Epidermal melanocyte (primary cell): ENCODE measurements at regions not wholly inside any gene's neighbourhood (a gene's known extent, or its start where the extent isn't known, plus 50 kb on each side); places are given as distances from the start of the nearest gene placed in this dataset.

Source experiments
- DNase-seq: peaks from one replicate; pipeline ENCODE4 v3.0.0; 2011; ENCODE audit warnings: low spot score; ENCODE audit not compliant: insufficient read length

GRCh38 chr18:55790296-55790695 lies 202.3 kb upstream of the TCF4 start:
- DNase-seq, result no peak

- DNase-seq, result no peak
These were observed 199.6 kb upstream of the TCF4 start for GRCh38 chr18:55787536-55788073.

GRCh38 chr18:55786651-55787272 lies 198.8 kb upstream of the TCF4 start:
- no peak for DNase-seq

- DNase-seq, result no peak
These were observed 195.9 kb upstream of the TCF4 start for GRCh38 chr18:55783921-55784320.

DNA sequence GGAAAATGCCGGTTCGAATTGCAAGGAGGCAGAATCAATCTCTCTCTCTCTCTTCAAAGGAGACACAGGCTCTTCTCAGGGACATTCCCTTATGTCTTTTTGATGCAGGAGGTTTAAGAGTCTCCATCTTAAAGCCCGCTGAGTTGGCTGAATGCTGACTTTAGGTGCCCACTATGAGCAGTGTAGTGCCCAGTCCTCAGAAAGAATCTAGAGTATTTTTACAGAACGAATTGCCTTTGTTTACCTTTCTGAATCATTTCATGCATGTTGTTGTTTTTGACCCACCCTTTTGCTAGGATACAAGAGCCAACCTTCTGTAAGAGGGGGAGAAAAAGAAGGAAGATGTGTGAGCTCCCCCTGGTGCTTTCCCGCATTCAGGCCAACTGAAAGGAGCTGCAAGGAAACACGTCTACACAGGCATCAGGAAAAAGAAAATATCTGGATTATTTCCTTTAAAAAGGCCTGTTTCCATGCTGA lies 193.5 kb upstream of the TCF4 start:
- DNase-seq, result no peak

GRCh38 chr18:55780586-55781071 lies 192.6 kb upstream of the TCF4 start:
- no peak for DNase-seq

DNA sequence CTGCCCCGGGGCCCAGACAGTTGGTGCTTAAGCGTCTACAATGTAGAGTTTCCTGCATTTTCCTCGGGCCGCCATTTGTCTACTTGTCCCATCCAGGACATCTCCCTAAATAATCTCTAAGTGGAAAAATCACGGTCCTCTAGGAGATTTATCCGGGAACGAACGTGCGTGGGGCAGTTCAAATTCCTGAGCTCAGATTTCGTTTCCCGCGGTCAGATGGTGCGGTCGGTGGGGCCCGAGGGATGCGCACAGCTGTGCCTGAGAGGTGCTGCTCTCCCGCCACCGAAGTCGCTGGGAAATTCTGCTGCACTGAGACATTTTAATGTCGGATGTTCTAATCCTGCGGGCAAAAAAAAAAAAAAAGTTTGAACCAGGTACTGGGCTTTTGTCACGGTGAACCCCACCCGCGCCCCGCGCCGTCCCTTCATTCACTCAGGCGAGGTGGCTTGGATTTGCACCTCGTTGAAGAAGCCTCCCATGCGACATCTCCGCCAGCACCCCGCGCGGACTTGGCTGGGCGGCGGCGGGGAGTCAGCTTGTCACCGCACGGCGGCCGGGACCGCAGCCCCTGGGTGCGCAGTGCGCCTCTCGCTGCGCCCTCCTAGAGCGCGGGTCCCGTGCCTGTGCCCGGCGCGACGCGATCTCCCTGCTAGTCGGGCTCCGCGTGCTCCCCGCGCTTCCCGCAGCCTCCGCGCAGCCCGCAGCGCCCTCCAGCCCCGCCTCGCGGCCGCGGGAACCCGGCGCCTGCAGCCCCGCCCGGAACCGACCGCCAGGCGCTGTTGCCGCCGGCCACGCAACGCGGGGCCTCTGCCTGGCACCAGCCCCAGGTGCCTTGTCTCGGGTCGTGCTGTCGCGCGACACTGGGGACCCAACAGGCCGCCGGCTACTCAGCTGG lies 191.9 kb upstream of the TCF4 start:
- DNase-seq, result no peak

DNA sequence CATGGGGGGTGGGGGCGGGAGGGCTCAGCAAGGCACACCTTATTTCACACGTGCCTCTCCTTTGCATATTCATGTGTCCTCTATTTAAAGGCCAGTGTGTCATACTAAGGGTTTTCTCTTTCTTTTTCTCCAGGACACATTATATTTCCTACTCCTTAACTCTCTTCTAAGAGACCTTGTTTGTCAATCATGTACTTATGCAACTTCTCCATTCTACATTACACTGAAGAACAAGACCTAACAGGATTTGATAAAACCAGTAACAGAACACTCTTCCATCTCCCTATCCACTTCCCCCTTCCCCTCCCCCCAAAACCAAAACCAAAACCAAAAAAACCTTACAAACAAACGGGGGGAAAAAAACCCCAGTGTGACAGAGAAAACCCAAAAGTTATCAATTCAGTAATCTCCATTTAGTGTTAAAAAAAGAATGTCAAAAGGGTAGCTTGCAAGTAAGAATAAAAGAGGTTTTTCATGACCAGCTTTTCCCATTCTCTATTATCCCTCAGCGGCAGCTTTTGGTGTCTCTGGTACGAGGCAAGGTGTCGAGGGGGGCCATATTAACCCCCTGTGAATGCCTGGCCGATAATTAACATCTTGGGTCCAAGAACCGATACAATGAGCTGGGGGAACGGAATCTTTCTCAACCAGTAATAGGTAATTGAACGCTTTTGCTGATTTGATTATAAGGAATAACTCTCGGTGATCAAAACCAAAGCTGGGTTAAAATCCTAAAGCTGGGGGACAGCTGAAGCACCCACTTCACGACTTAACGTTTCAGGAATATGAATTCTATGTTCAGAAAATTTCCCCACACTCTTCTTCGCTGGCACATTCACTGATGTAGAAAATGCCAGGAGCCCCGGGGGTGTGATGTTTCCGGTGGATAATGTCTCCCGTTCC lies 191.0 kb upstream of the TCF4 start:
- no peak for DNase-seq

DNA sequence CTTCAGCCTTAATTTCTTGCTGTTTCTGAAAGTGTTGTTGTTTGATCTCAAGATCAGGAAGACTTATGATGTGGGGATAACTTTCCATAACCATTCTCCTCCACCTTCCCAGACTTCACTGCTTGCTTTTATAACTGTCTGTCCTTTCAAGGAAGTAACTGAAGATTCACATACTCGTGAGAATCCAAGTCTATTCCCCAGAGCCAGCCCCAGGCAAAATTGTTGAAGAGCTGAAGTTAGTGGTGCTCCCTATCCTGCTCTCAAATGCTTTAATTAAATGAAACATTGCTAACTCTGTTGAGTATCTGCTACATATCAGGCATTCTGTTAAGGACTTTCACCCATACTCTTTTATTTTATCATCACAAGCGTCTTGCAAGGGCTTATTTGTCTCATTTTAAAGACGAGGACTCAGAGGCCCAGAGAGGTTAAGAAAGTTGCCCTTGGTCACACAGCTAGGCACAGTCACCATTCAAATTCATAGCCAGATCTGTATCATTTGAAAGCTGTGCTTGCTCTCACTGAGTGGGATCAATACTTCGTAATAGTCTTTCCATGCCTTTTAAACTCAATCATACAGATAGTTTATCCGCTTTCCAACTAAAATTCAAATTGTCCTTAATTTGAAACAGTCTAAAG lies 189.8 kb upstream of the TCF4 start:
- no peak for DNase-seq

DNA sequence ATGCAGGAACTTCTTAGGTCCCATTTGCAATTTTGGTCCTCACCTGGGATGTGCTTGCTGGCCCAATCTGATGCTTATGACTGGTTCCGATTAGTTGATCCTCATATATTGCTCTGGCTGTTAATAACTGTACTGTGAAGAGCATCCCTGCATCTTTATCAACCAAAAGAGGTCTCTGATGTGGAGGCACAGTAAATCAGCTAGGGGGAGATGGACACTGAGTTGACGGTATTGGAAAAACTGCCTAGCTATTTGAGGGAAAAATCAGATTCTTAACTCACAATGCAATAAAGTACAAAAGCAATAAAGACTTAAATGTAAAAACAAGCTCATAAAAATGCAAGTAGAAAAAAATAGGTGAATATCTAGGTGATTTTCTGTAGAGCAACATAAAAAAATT lies 188.0 kb upstream of the TCF4 start:
- DNase-seq, result no peak

GRCh38 chr18:55774505-55774904 lies 186.5 kb upstream of the TCF4 start:
- DNase-seq, result no peak

- DNase-seq, result no peak
These were observed 180.3 kb upstream of the TCF4 start for GRCh38 chr18:55768255-55768654.

DNA sequence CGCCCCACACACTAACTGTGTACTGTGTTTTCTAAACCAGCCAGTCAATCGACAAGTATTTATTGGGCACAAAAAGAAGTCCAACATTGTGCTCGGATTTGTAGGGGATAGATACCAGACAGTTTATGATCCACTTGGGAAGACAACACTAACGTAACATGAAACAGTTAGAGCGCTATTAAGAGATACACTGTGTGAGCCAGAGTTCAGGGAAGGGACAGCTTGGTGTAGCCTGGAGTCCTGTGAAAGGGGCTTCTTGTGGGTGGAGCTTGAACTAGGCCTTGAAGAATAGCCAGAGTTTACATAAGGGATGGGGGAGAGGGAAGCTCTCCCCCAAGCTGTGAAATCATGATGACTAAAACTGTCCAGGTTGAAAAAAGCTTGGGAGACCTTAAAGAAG lies 176.4 kb upstream of the TCF4 start:
- no peak for DNase-seq

GRCh38 chr18:55763805-55764204 lies 175.8 kb upstream of the TCF4 start:
- DNase-seq, result no peak

GRCh38 chr18:55763298-55763697 lies 175.3 kb upstream of the TCF4 start:
- no peak for DNase-seq

GRCh38 chr18:55762424-55762823 lies 174.4 kb upstream of the TCF4 start:
- DNase-seq, result no peak

DNA sequence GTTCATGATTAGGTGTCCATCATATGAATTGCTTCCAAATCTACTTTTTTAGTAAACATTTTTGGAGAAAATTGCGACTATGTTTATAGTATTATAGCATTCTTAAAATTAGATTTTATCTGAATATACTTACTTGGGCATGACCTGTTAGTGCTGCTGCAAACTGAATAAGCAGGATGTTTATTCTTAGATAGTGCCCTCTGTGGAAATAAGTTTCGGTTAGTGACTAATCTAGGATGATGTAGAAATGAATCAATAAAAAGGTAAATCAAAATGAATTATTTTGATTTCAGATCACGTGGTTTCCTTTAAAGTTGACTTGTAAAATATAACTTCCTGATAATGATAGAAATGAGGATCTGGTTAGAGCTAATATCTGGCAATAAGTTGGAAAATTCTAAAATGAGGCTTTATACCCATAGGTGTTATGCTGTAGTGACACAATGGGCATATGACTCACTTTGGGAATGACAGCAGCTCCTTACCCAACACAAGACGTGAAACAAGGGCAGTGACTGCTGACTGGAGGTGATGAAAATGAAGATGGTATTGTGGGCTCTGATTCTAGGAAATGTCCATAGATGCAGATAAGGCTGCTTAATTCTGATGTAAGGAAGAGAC lies 165.8 kb upstream of the TCF4 start:
- DNase-seq, result no peak

DNA sequence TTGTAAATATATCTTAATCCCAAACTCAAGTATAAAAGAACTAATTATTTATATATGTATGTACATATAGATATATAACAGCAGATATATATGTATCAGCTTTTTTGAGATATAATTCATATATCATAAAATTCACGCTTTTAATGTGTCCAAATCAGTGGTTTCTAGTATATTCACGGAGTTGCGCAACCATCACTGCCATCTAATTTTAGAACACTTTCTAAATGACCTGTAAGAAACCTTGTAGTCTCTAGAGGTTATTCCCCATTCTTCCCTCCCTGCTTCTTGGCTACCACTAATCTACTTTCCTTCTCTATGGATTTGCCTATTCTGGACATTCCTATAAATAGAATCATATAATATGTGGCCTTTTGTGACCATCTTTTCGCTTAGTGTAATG lies 163.5 kb upstream of the TCF4 start:
- DNase-seq, result no peak

GRCh38 chr18:55748227-55748738 lies 160.3 kb upstream of the TCF4 start:
- no peak for DNase-seq

DNA sequence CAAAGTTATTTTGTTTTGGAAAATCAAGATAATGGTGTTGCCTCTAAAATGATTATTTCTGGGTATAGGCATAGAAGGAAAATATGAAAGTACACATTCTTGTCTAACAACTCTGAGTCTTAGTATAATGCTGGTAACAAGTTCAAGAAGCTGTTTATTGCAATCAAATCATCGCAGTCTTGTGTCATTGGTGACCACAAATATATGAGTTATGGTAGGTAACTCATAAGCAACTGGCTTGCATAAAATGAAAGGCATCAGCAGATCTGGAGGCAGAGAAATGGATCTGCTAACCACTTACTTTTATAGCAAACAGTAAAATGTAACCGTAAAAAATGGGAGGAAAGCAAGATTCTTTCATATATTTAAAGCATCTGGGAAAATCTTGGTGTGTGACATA lies 156.2 kb upstream of the TCF4 start:
- no peak for DNase-seq
